HL-60/S4 treated with retinoic acid at 250 ng/mL for 4 days and 3 days (cell line): ENCODE measurements at regions not wholly inside any gene's neighbourhood (a gene's known extent, or its start where the extent isn't known, plus 50 kb on each side); places are given as distances from the start of the nearest gene placed in this dataset.

ENCODE experiments used
- in situ Hi-C: fragments of 300-500 bp; cut with MboI; formaldehyde crosslinking; loops from 2 replicates; pipeline ENCODE4 v1.7.0; 2022; ENCODE audit warnings: low sequenced_read_pairs

- in situ Hi-C loops = no loop called here
Measured at GRCh38 chr4:112842513-112842912, 205.6 kb downstream of the LARP7 start.

GRCh38 chr4:112845386-112845785 is 204.1 kb upstream of the ANK2 start:
- in situ Hi-C loops = no loop called here

- in situ Hi-C loops = no loop called here
Measured at GRCh38 chr4:112847045-112847444, 202.4 kb upstream of the ANK2 start.

GRCh38 chr4:112847781-112848180 is 201.7 kb upstream of the ANK2 start:
- in situ Hi-C loops = no loop called here

GRCh38 chr4:112848911-112849310 is 200.5 kb upstream of the ANK2 start:
- in situ Hi-C loops = no loop called here

- in situ Hi-C loops = no loop called here
Measured at GRCh38 chr4:112852601-112853000, 196.9 kb upstream of the ANK2 start.

- in situ Hi-C loops = no loop called here
Measured at GRCh38 chr4:112853662-112854256, 195.7 kb upstream of the ANK2 start.

GRCh38 chr4:112854420-112854819 is 195.0 kb upstream of the ANK2 start:
- in situ Hi-C loops = no loop called here

- in situ Hi-C loops = no loop called here
Measured at GRCh38 chr4:112855058-112855457, 194.4 kb upstream of the ANK2 start.

- in situ Hi-C loops = no loop called here
Measured at GRCh38 chr4:112857461-112857860, 192.0 kb upstream of the ANK2 start.

- in situ Hi-C loops = no loop called here
Measured at GRCh38 chr4:112858751-112859150, 190.7 kb upstream of the ANK2 start.

- in situ Hi-C loops = no loop called here
Measured at GRCh38 chr4:112859456-112860184, 189.8 kb upstream of the ANK2 start.

- in situ Hi-C loops = no loop called here
Measured at GRCh38 chr4:112860830-112861690, 188.4 kb upstream of the ANK2 start.

GRCh38 chr4:112861691-112862674 is 187.5 kb upstream of the ANK2 start:
- in situ Hi-C loops = no loop called here

GRCh38 chr4:112865443-112865842 is 184.0 kb upstream of the ANK2 start:
- in situ Hi-C loops = no loop called here

- in situ Hi-C loops = no loop called here
Measured at GRCh38 chr4:112876316-112876715, 173.1 kb upstream of the ANK2 start.

- in situ Hi-C loops = no loop called here
Measured at GRCh38 chr4:112881842-112882241, 167.6 kb upstream of the ANK2 start.

- in situ Hi-C loops = no loop called here
Measured at GRCh38 chr4:112882286-112882685, 167.2 kb upstream of the ANK2 start.

- in situ Hi-C loops = no loop called here
Measured at GRCh38 chr4:112884406-112884805, 165.0 kb upstream of the ANK2 start.

- in situ Hi-C loops = no loop called here
Measured at GRCh38 chr4:112885897-112886296, 163.6 kb upstream of the ANK2 start.

GRCh38 chr4:112888622-112889021 is 160.8 kb upstream of the ANK2 start:
- in situ Hi-C loops = no loop called here
